ENCODE measurements at regions not wholly inside any gene's neighbourhood (a gene's known extent, or its start where the extent isn't known, plus 50 kb on each side); places are given as distances from the start of the nearest gene placed in this dataset.

DNA sequence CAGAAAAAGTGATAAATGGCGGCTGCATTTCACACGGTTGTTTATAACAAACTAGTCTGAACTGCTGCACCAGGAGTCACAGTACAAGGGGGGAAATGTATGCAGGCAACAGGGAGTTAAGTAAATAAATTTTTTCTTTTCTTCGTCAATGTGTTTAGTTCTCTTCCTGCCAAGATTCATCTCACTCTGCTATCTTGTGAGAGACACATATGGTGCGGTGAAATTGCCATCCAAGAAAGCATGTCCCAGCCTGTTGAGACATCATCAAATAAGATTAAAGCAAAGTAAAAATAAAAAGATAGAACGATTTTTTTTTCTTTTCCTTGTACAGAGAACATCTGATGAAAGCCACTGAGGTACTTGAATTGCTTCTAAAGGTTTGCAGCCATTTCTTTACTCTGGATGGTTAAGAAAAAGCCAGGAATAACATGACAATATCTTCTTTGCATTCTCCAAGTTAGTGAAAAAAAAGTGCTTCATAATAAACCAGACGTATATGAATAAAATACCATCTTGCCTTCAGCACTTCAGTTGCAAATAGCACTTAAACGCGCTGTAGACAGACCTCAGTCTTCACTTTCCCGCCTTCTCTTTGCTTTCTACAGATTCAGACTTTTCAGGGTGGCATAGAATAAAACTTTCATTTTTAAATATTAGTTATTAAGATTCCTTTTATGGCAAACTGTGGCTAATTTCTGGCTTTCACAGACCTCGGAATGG is 506.2 kb upstream of the ZFHX3 start:
- H2AFZ ChIP-seq (ENCODE audit: low read length): no peak overlapping the region
- H3K9me3 ChIP-seq (ENCODE audit: low read length): no peaks in the 10 kb centered on the region
- ChIA-PET CTCF (ENCODE audit: unreplicated experiment) (no interaction called here), POLR2A (no interaction called here)
- no peaks in the 10 kb centered on the region for H3K9me2 ChIP-seq (ENCODE audit: insufficient read depth, low read length)
- no peak for TF ChIP-seq EZH2phosphoT487 (IDR thresholded peaks at IDR 0.05; ENCODE audit: borderline replicate concordance, low read depth, low read length)
- TF ChIP-seq, protein P1, sequence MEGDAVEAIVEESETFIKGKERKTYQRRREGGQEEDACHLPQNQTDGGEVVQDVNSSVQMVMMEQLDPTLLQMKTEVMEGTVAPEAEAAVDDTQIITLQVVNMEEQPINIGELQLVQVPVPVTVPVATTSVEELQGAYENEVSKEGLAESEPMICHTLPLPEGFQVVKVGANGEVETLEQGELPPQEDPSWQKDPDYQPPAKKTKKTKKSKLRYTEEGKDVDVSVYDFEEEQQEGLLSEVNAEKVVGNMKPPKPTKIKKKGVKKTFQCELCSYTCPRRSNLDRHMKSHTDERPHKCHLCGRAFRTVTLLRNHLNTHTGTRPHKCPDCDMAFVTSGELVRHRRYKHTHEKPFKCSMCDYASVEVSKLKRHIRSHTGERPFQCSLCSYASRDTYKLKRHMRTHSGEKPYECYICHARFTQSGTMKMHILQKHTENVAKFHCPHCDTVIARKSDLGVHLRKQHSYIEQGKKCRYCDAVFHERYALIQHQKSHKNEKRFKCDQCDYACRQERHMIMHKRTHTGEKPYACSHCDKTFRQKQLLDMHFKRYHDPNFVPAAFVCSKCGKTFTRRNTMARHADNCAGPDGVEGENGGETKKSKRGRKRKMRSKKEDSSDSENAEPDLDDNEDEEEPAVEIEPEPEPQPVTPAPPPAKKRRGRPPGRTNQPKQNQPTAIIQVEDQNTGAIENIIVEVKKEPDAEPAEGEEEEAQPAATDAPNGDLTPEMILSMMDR (conservative IDR thresholded peaks at IDR 0.05; ENCODE audit: low read length): no peak
- no peak overlapping the region for H3K4me2 ChIP-seq (ENCODE audit: low read length)
- H3K4me1 ChIP-seq (ENCODE audit: insufficient read depth, low read length, poor library complexity, severe bottlenecking): no peaks in the 10 kb centered on the region
- no peak overlapping the region for H3K27ac ChIP-seq (ENCODE audit: low read depth, low read length, poor library complexity, severe bottlenecking)
- no peak for DNase-seq (ENCODE audit: low spot score)
- H4K20me1 ChIP-seq (ENCODE audit: insufficient read depth, low read length): no peaks in the 10 kb centered on the region
- intact Hi-C loops (cut with micrococcal nuclease; ENCODE audit: unreplicated experiment): no loop called here
- no peak overlapping the region for H3K4me3 ChIP-seq (ENCODE audit: low read depth, low read length, poor library complexity, severe bottlenecking)
- BruUV-seq (replicated peaks): no TSS peak
- H3K79me2 ChIP-seq (ENCODE audit: insufficient read depth, low read depth, low read length): no peaks in the 10 kb centered on the region
- no peaks in the 10 kb centered on the region for H3K36me3 ChIP-seq (ENCODE audit: insufficient read depth, low read length)

DNA sequence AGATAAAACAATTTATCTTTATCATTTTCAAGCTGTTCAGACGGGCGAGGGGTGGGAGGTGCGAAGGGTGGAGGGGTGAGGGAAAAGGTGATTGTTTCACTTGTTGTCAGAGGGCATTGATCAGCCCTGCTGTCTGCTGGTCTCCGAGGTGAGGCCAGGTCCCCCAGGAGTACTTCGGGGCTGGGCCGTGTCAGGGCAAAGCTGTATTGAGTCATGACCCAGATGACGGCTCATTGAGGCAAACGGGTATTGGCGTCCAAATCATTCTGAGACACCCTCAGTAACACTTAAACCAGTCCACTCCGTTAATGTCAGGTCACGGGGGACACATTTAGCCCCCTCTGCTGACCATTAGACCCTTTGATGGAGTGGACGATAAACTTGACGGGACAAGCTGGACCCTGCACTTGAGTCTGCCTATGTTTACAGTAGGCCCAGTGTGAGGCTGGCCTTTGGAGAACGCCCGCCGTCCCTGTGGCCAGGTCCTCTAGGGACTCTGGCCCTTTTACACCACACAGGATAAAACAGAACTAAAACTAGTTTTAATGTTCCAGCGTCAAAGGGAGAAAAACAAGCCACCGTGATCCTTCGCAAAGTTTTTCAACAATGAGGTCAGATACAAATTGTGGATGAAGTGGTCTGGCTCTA is 502.2 kb upstream of the ZFHX3 start:
- CTCF ChIA-PET (ENCODE audit: unreplicated experiment): no interaction called here
- Histone ChIP-seq H3K9me2 (ENCODE audit: insufficient read depth, low read length) (no peaks in the 10 kb centered on the region), H3K4me1 (ENCODE audit: insufficient read depth, low read length, poor library complexity, severe bottlenecking) (no peaks in the 10 kb centered on the region), H3K4me2 (ENCODE audit: low read length) (no peak overlapping the region), H3K27ac (ENCODE audit: low read depth, low read length, poor library complexity, severe bottlenecking) (no peak overlapping the region), H3K36me3 (ENCODE audit: insufficient read depth, low read length) (no peaks in the 10 kb centered on the region), H4K20me1 (ENCODE audit: insufficient read depth, low read length) (no peaks in the 10 kb centered on the region), H3K79me2 (ENCODE audit: insufficient read depth, low read depth, low read length) (no peaks in the 10 kb centered on the region), H3K4me3 (ENCODE audit: low read depth, low read length, poor library complexity, severe bottlenecking) (no peak overlapping the region), H2AFZ (ENCODE audit: low read length) (no peak overlapping the region), H3K9me3 (ENCODE audit: low read length) (no peaks in the 10 kb centered on the region)
- no TSS peak for BruUV-seq (replicated peaks)
- intact Hi-C loops (cut with micrococcal nuclease; ENCODE audit: unreplicated experiment): no loop called here
- TF ChIP-seq, protein P1 (conservative IDR thresholded peaks at IDR 0.05; ENCODE audit: low read length): no peak
- TF ChIP-seq EZH2phosphoT487 (IDR thresholded peaks at IDR 0.05; ENCODE audit: borderline replicate concordance, low read depth, low read length): no peak
- POLR2A ChIA-PET: no interaction called here
- DNase-seq (ENCODE audit: low spot score): no peak

Measured in OCI-LY7 (cell line).